HCT116 (cell line): ENCODE measurements at regions not wholly inside any gene's neighbourhood (a gene's known extent, or its start where the extent isn't known, plus 50 kb on each side); places are given as distances from the start of the nearest gene placed in this dataset.

ENCODE experiments used
- CBX3 ChIP-seq: IDR thresholded peaks from 2 replicates; pipeline ENCODE4 v1.6.1; 2012; ENCODE audit warnings: low read depth
- CTCF ChIP-seq, 3 experiments: fragments of 200-600 bp in 1 of 3; sonication (generic) in 1 of 3; IDR thresholded peaks in 2 of 3; conservative IDR thresholded peaks in 1 of 3; 2 replicates each; pipeline ENCODE4 v1.5.1; 2012 to 2017; ENCODE audit warnings: low read depth in 2 of 3, low read length in 2 of 3, antibody characterized with exemption in 1 of 3, borderline replicate concordance in 1 of 3, control low read depth in 1 of 3, mild to moderate bottlenecking in 1 of 3, mixed read lengths in 1 of 3, mixed run types in 1 of 3, moderate library complexity in 1 of 3; ENCODE audit not compliant: insufficient read depth in 1 of 3
- EGR1 ChIP-seq: IDR thresholded peaks from 2 replicates; pipeline ENCODE4 v1.6.1; 2012; ENCODE audit warnings: low read depth
- ELF1 ChIP-seq: IDR thresholded peaks from 2 replicates; pipeline ENCODE4 v1.6.1; 2012; ENCODE audit warnings: low read depth, borderline replicate concordance
- EZH2phosphoT487 ChIP-seq: fragments of 200-600 bp; IDR thresholded peaks from 2 replicates; pipeline ENCODE4 v1.6.1; 2018; ENCODE audit warnings: antibody characterized with exemption, borderline replicate concordance
- FOSL1 ChIP-seq: IDR thresholded peaks from 2 replicates; pipeline ENCODE4 v1.6.1; 2012; ENCODE audit warnings: low read depth
- POLR2A ChIP-seq: IDR thresholded peaks from 2 replicates; pipeline ENCODE4 v1.7.0; 2011; ENCODE audit warnings: borderline replicate concordance; ENCODE audit not compliant: insufficient read depth, insufficient read length; ENCODE audit errors: extremely low read depth
- POLR2AphosphoS5 ChIP-seq: IDR thresholded peaks from 2 replicates; pipeline ENCODE4 v1.6.1; 2011; ENCODE audit warnings: mild to moderate bottlenecking, low read depth, low read length, moderate library complexity
- RAD21 ChIP-seq: IDR thresholded peaks from 2 replicates; pipeline ENCODE4 v1.6.1; 2012; ENCODE audit warnings: low read depth, mild to moderate bottlenecking
- REST ChIP-seq: IDR thresholded peaks from 2 replicates; pipeline ENCODE4 v1.6.1; 2012; ENCODE audit warnings: low read depth
- SIN3A ChIP-seq: IDR thresholded peaks from 2 replicates; pipeline ENCODE4 v1.6.1; 2012; ENCODE audit warnings: low read depth
- TCF7L2 ChIP-seq: IDR thresholded peaks from 2 replicates; pipeline ENCODE4 v1.7.0; 2011; ENCODE audit warnings: borderline replicate concordance, inconsistent platforms; ENCODE audit not compliant: insufficient read depth, insufficient read length; ENCODE audit errors: extremely low read depth
- ZBTB33 ChIP-seq: IDR thresholded peaks from 2 replicates; pipeline ENCODE4 v1.6.1; 2011; ENCODE audit warnings: mild to moderate bottlenecking, low read length, moderate library complexity; ENCODE audit not compliant: insufficient replicate concordance; ENCODE audit errors: extremely low read depth

- TF ChIP-seq CTCF (IDR thresholded peaks at IDR 0.05 in 2 of 3, conservative IDR thresholded peaks at IDR 0.05 in 1 of 3; ENCODE audit: borderline replicate concordance in 1 of 3, insufficient read depth in 1 of 3, low read depth in 2 of 3, low read length in 2 of 3) = no peak
- no peak for TF ChIP-seq SIN3A
- no peak for TF ChIP-seq POLR2A
- TF ChIP-seq POLR2AphosphoS5 = no peak
- TF ChIP-seq CBX3 = no peak
- TF ChIP-seq FOSL1 = no peak
- no peak for TF ChIP-seq ELF1
- no peak for TF ChIP-seq EZH2phosphoT487
- no peak for TF ChIP-seq REST
- TF ChIP-seq ZBTB33 = no peak
- TF ChIP-seq EGR1 = no peak
- no peak for TF ChIP-seq RAD21
- no peak for TF ChIP-seq TCF7L2
These were observed 828.4 kb upstream of the DPPA4 start for GRCh38 chr3:110165753-110166152.
